GM19395 (cell line): ENCODE measurements at regions not wholly inside any gene's neighbourhood (a gene's known extent, or its start where the extent isn't known, plus 50 kb on each side); places are given as distances from the start of the nearest gene placed in this dataset.

Experiments used
- ATAC-seq: cut with Tn5 transposase; IDR thresholded peaks from one replicate; pipeline ENCODE4 v1.9.1; 2021; ENCODE audit warnings: mild to moderate bottlenecking, moderate library complexity; ENCODE audit not compliant: unreplicated experiment

DNA sequence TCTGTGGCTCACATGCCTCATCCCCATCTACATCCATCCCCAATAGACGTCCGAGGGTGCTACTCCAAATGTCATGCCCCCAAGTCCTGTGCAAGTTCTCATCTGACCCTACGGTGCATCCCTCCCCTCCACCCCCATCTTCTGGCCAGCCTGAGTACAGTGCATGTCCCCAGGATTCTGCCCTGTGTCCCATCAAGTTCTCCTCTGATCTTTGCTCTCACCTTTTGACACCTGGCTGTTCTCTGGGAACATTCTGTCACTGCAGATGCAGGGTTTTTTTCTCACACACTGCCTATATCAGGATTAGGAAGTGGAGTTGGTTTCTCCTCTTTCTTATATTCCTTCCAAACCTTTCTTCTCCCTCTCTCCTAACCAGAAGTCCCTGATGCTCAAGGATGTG, 377.2 kb downstream of the GADD45G start:
- ATAC-seq = no peak

DNA sequence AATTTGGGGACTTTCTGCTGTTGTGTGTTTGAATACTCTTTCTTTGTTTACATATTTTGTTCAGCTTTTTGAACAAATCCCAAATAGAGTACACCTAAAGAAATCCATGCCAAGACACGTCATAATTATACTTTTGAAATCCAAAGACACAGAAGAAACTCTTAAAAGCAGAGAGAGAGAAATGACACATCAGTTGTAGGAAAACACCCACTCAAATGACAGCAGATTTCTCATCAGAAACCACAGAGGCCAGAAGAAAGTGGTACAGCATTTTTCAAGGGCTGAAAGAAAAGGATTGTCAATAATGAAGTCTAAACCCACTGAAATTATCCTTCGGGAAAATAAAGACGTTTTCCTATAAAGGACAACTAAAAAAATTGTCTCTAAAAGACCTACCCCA, 378.6 kb downstream of the GADD45G start:
- ATAC-seq = no peak

DNA sequence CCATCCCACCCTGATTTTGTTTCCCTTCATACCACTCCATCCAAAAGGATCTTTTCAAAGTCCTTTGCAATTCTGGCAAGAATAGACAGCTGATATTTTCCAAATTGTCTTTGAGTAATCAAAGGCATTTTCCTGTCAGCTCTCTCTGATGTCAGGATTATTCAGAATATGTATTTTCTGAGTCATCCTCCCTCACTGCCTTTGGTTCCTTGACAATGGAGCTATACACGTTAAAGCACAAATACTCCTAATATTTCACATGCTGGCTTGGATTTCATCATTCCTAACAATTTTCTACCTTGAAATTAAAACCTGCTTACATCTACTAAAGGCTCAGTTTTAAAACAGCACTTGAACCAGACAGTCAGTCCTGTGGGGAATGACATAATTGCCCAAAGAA, 379.4 kb downstream of the GADD45G start:
- no peak for ATAC-seq

DNA sequence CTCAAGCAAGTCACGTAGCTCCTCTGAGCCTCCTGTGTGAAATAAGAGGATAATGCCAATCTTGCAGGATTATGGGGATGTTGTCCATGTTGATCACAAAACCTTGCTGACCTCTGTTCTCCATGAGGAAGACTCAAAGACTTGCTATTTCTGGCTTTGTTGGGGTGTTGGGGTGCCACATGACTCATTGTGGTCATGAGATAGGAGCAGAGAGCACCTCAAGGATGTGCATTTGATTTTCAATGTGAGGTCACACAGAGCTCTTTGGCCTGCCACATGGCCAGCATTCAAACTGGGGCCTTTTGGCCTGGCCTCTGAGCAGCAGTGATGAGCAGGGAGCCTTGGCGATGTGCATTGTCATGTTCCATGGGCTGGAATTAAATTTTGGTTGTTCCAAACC, 380.3 kb downstream of the GADD45G start:
- no peak for ATAC-seq

DNA sequence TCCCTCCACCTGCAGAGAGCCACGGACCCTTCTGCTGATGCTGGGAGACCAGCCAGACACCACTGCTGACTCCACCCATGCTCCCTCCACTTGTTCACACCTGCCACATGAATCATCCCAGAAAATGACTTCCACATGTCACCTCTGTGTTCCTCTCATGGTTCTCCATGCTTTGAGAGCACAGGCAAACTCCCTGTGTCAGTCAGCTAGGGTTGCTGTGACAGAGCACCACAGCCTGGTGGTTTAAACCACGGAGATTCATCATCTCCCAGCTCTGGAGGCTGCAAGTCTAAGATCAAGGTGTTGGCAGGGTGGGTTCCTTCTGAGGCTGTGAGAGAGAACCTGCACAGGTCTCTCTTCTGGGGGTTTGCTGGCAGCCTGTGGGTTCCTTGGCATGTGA, 381.4 kb downstream of the GADD45G start:
- ATAC-seq = no peak

DNA sequence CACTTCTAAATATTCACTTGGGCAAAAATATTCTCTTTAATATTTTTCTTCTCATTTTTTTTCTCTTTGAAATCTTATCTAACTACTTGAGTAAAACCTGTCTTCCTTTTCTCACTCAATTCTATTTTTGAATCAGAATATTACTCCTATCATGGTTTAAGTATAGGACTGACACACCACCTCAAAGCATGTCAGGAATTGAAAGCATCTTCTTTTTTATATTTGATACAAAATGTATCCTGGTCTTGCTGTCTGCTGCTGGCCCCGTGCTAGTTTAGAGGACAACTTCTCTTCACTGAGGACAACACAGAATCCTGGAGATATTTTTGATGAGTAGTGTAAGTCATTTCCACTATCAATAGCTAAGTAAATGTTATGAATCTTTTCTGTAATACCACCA, 383.6 kb downstream of the GADD45G start:
- no peak for ATAC-seq

DNA sequence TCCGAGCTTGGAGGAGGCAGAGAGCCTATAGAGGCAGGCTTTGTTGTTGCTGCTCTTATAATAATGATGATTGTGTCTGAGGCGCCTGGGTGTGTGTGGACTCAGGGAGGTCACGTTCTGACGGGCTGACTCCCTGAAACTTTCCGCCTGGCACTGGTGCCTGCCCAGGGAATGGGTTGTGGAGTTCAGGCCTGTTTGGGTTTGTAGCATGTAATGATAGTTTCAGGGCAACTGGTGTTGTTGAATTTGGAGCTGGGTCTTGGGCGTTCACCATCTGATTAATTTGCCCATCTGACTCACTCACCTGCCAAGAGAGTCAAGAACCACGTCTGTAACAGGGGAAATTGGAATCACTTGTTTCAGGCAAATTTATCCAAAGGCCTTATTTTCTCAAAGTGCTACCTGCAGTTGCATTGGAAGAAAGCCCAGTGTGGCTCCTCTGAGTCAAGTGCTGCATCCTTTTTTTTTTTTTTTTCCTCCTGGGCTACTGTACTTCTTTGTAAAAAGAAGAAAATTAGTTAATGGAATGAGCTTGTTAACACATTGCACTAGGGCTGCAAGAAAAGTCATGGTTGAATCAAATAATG, 386.5 kb downstream of the GADD45G start:
- ATAC-seq = no peak

DNA sequence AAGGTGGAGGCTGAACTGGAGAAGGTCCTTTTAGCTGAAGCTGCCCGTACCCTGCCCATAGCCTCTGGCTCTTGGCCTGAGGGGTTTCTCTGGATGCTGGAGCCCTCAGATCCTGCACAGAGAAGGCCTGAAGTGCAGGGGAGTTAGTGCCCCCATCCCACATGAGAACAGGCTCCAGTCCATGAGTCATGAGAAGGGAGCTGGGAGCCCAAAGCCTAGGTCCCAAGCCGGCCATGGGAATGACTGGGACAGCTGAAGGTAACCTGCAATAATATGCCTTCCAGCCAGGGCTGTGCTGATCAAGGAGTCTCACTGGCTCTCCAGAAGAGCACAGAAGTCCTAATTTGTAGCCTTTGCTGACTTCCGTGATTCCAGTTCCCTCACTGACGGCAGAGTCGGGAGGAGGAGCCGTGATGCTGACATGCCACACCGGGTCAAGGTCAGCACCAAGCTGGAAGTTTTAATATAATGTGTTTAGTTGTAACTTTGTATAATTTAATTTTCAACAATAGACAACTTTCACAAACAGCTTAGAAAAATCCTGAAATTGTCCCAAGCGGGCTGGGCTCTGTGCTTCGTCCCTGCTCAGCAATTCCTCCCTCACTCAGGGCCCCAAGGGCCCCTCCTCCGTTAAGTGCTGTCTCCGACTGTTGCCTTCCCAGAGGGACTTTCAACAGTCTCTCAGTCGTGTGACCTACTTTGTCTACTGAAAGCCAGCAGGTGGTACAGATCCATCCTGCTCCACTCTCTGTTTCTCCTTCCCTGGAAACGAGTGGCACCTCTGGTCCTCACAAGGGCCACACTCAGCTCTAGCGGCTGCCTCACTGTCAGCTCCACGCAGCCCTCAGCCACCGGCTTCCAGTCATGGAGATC, 387.8 kb downstream of the GADD45G start:
- ATAC-seq = no peak

DNA sequence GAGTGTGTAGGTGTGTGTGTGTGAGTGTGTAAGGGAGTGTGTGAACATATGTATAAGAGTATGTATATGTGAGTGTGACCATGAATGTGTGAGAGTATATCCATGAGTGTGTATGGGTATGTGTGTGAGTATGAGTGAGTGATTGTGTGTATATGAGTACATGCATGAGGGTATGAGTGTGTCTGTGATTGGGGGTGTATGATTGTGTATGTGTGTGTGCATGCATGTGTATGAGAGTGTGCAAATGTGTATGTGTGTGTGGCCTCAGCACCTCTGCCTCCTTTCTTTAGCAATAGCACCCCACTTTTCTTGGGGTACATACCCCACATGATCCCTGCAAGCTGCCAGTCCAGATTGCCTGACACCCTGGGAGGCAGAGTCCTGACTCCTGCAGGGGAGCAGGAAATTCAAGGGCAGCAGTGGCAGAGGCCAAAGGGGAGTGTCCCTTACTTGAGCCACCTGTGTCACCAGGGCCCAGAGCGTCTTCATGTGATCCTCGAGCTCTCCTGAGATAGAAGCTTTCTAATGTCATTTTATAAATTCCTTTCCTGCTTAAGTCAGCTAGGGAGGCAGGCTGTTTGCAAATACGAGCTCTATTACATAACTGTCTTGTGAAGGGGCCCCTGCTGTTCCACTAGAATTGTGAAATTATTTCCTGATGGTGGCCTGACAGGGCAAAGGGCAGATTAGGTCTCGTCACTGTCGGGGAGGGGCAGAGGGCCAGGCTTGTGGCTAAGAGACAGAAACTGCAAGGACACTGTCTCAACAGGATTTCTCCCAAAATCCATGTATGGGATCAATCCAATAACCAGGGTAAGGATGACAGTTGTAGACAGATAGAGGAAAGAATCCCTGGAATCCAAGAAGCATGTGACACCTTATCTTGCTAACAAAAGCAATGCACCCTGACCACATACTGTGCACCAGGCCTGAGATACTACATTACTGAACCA, 389.1 kb downstream of the GADD45G start:
- ATAC-seq = no peak

DNA sequence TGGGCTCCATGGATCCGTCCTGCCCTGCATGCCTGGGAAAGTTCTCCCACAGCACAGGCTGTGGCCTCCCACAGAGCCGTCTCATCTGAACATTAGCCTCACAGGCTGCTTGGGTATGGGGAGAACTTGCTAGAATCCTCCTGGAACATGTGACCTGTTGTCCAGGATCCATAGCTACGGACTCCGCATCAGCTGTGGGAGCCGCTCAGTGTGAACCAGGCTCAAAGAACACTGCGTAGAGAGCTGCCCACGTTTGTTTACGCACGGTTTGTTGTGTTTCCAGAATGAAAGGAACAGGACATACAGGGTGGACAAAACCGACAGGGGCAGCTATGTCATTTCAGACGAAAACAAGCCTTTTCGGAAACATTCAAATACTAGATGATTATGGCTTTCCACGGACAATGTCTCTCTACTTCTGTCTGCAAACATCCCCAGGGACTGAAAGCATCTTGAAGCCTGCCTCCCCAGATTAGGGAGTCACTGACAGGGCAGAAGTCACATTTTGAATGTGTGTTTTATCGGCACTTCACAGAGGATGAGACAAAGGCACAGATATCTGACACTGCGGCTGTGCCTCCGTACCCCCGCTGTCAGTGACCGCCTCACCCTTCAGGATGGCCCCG, 390.3 kb downstream of the GADD45G start:
- ATAC-seq = no peak

DNA sequence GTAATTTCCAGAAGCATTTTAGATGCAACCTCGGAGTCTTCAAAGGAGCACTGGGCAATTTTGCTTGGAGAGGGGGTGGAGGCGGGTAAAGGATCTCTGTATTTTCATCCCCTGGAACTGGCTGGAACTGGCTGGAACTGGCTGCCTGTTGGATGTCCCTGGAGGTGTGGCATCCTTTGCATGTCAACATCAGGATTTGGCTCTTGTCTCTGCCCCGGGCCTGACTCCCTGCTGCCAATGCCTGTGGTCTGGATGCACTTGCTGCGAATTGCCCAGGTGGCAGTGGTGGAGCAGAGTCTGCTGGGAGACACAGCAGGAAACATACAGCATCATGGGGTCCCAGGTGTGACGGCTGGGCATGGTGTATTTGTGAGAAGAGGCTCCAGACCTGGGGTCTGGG, 391.3 kb downstream of the GADD45G start:
- no peak for ATAC-seq

DNA sequence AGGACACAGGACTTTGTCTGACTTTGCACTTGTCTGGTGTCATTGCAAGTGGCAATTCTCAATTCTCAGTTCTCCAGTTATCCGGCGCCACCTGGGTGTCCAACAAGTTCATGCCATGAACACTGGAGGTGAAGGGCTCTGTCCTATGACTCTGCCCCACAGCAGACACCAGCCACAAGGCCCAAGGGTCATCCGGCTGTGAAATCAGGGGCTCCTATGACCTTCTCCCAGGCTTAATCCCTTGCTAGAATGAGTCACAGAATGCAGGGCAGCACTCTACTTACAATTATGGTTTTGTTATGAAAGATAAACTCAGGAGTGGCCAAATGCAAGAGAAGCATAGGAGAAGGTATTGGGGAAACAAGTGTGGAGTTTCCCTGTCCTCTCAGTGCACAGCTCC, 392.0 kb downstream of the GADD45G start:
- ATAC-seq = no peak

DNA sequence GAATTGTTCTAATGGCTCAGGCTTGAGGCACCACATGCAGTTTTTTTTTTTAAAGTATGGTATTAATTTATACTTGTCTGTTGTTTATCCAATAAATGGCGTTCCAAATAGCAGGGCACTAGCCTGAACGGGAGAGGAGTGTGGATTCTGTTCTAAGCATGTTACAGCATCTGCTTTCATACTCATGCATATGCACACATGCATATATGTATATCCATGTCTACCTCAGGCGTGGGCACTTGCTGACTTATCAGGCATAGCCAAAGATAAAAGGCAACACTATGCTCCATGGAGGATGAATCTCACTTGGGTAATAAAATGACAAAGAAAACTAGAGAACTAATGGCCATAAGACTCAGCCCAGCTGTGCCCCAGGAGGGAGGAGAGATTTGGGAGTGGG, 393.8 kb downstream of the GADD45G start:
- ATAC-seq = no peak

DNA sequence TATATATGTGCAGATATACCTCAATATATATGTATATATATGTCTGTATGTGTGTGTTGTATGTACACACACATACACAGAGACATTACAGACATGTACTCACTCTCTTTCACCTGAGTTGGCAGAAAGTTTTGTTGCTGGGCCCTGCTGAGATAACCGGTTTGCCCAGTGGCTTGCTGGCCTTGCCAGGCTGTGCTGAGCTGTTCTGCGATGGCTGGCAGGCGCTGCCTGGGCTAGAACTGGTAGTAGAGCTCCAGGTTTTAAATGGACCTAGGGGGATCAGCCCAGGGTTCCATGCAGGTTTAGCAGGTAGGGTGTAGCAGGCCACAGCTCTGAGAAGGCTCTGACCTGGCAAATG, 394.3 kb downstream of the GADD45G start:
- ATAC-seq = no peak

DNA sequence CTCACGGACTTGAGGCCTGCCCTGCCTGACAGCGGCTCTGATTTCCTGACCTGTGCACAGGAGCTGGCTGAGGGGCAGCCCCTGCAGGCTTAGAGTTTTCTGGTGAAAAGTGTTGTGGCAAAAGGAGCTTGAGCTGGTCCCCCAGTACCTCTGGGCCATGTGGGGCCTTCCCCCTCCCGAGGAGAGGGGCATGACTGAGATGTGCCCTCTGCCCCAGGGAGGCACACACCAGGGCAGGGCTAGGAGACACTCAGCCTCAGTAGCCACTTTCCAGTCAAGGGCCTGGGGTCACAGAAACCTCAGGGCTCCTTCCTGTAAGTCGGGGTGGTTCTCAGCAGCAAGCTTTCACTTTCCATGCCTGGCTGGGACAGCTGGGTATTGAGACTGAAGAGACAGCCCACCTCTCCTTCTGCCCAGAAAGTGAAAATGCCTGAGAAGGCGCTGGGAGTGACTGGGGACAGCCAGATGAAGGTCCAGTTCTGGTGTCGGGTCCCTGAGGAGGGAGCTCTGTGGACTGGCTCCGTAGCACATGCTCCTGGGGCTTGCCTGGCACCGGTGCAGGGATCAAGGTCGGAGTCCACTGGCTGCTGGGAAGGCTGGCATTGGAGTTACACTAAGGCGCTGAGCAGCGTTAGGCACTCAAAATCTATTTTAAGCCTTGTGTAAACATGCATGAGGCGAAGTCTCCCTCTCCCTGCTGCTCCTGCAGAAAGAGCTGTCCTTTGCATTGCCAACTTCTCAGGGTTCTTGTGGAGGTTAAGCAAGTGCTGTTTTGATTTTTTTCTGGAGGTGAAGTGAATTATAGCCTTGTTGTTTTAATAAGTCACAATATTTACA, 394.9 kb downstream of the GADD45G start:
- ATAC-seq = peak; percentile 98

DNA sequence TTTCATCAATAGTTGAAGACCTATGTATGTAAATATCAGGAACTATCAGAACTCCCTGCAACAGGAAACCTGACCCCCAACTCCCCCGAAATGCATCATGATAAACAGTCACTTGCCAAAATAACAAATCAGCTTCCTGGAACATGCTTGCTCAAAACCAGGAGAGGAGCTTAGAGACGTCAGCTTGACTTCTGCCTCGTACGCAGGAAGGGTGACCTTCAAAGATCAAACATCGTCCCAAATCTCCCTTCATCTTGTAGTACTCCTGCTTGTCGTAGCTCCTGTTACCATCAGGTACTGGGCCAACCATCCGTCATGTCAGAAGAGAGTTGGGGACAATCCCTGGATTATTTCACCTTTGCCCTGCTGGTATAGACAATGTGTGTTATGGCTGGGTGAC, 396.1 kb downstream of the GADD45G start:
- no peak for ATAC-seq

DNA sequence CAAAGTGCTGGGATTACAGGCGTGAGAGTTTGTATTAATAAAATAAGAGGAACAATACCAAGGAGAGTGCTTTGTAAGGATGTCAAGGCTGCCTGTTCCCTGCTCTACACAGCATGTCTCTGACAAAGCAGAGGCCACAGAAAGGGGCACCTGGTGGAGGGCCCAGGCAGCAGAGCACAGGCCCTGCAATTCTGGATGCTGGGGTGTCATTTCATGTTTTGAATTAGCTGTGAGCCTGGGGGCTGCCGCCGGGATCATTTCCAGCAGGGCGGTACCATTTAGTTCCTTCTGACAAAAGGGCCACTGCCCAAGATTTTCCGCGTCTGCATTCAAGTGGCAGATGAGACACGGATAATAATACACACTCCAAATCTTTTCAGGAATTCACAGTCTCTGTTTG, 396.9 kb downstream of the GADD45G start:
- no peak for ATAC-seq

DNA sequence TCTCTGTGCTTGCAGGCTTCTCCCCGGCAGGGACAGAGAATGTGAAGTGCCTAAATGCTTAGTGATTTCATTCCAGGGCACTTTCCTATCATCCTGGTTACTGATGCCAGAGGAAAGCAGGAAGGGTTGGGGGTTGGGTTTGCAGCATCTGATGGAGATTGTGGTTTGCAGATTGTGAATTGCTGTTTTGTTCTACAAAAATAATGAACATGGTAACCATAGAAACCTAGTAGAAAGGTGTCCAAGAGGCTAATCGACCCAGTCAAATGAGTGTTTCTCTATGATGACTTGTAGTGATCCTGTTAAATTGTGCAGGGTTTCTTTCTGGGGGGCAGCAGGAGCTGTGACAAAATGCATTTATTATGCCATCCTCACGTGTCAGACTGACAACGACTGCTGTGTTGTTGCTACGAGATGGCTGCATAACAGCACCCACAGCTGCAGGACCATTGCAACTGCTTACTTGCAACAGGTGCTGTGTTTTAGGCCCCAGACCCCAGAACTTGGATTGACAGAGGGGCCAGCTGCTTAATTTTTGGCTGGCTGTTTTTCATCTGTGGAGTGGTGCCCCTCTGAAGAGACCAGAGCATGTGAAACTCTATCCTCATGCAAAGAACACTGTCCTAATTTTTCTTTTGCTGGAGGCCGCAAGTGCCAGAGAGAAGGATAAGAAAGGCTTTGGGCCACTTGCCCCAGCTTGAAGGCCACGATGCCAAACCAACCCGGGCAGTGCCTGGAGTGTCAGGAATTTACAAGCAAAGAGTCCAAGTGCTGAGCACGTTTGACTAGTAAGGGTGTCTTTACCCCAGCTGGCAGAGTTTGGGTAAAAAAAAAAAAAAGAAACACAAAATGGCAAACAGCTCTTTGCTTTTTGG, 397.8 kb downstream of the GADD45G start:
- ATAC-seq = no peak

DNA sequence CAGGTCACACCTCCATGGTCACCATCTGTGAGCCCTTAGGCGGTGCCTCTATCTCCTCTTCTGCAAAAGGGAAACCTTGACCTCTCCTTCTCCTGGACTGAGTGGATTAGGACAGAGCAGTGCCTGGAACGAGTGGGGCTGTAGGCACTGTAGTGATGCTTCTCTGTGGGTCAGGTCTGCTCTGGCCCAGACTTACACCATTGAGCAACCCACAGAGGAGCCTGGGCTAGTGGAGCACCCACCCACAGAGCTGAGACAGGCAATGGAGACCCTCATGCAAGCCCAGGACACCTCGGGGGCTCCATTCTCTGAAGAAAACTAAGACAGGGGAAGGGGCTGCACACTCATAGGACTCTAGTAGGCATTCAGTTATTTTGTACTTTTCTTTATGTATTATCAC, 400.6 kb downstream of the GADD45G start:
- ATAC-seq = no peak
